GM12878 (cell line): ENCODE measurements at regions not wholly inside any gene's neighbourhood (a gene's known extent, or its start where the extent isn't known, plus 50 kb on each side); places are given as distances from the start of the nearest gene placed in this dataset.

Experiments
- ATAC-seq: fragments of 200-7000 bp; cut with Tn5 transposase; 3 replicates; pipeline ENCODE4 v1.9.1; 2020; ENCODE audit warnings: mild to moderate bottlenecking, moderate library complexity
- BruUV-seq: library from RNA; stranded (reverse); fragments of 400-500 nt; replicated peaks from 2 replicates; lab custom pipeline; 2021; lab: Mats Ljungman, UMichigan
- CTCF ChIA-PET: fragments of 300-600 bp; sonication (Branson Sonifier 250); formaldehyde crosslinking; extraction: SDS; loops from one replicate; lab custom pipeline; 2021; ENCODE audit warnings: inconsistent platforms; lab: Yijun Ruan, JAX
- POLR2A ChIA-PET: fragments of 350-600 bp; formaldehyde crosslinking; extraction: SDS; loops from one replicate; lab custom pipeline; 2021; ENCODE audit warnings: inconsistent platforms; lab: Charles Lee
- RAD21 ChIA-PET: fragments of 300-600 bp; sonication (Branson Sonifier 250); formaldehyde crosslinking; loops from one replicate; lab custom pipeline; 2023; ENCODE audit warnings: antibody characterized with exemption; ENCODE audit not compliant: unreplicated experiment; lab: Charles Lee
- SMC1A ChIA-PET: fragments of 300-600 bp; sonication (Branson Sonifier 250); formaldehyde crosslinking; loops from one replicate; lab custom pipeline; 2023; ENCODE audit not compliant: unreplicated experiment, uncharacterized antibody; lab: Charles Lee
- DNase-seq: peaks from one replicate; pipeline ENCODE4 v3.0.0-alpha.2; 2011; ENCODE audit warnings: low read depth, low spot score
- FAIRE-seq: peaks from 3 replicates; lab custom pipeline; 2011; peaks lifted over from hg19 to GRCh38; lab: Jason Lieb, UNC
- H2AFZ ChIP-seq: 2 replicates; pipeline ENCODE4 v1.6.0; 2011; ENCODE audit warnings: low read depth, low read length, control low read depth; ENCODE audit not compliant: control insufficient read depth
- H3K27ac ChIP-seq: 2 replicates; pipeline ENCODE4 v1.5.1; 2011; ENCODE audit warnings: control low read depth; ENCODE audit not compliant: control insufficient read depth, insufficient read depth
- H3K27me3 ChIP-seq, 2 experiments: replicated peaks in 1 of 2; 2 replicates each; pipeline versions ENCODE4 v1.6.0 to v1.6.1; 2011; ENCODE audit warnings: low read length in 1 of 2; ENCODE audit not compliant: control insufficient read depth in 2 of 2, insufficient read depth in 2 of 2
- H3K36me3 ChIP-seq, 2 experiments: 2 replicates each; pipeline ENCODE4 v1.5.1; 2011; ENCODE audit warnings: low read length in 1 of 2; ENCODE audit not compliant: control insufficient read depth in 2 of 2, insufficient read depth in 2 of 2
- H3K4me1 ChIP-seq: 2 replicates; pipeline ENCODE4 v1.6.1; 2011; ENCODE audit warnings: mild to moderate bottlenecking, low read length, moderate library complexity, mixed read lengths; ENCODE audit not compliant: control insufficient read depth, insufficient read depth
- H3K4me2 ChIP-seq: 2 replicates; pipeline ENCODE4 v1.6.0; 2011; ENCODE audit warnings: control low read depth; ENCODE audit not compliant: control insufficient read depth, insufficient read depth
- H3K4me3 ChIP-seq: fragments of 200-600 bp; sonication (generic); 2 replicates; pipeline ENCODE4 v1.5.1; 2016
- H3K79me2 ChIP-seq: 2 replicates; pipeline ENCODE4 v1.6.0; 2011; ENCODE audit warnings: low read length; ENCODE audit not compliant: control insufficient read depth, insufficient read depth
- H3K9ac ChIP-seq: 2 replicates; pipeline ENCODE4 v1.8.0; 2011; ENCODE audit warnings: low read length, control low read depth, mixed read lengths; ENCODE audit not compliant: control insufficient read depth, insufficient read depth
- H3K9me3 ChIP-seq: replicated peaks from 3 replicates; pipeline ENCODE4 v1.5.1; 2011; ENCODE audit warnings: mild to moderate bottlenecking, low read length; ENCODE audit not compliant: control insufficient read depth, insufficient read depth
- H4K20me1 ChIP-seq: 2 replicates; pipeline ENCODE4 v1.6.0; 2011; ENCODE audit not compliant: control insufficient read depth, insufficient read depth
- BACH1 ChIP-seq: fragments of 450-650 bp; IDR thresholded peaks from 2 replicates; pipeline ENCODE4 v1.6.1; 2017; ENCODE audit warnings: mild to moderate bottlenecking, borderline replicate concordance
- BCL11A ChIP-seq: IDR thresholded peaks from 2 replicates; pipeline ENCODE4 v1.6.1; 2011; ENCODE audit warnings: low read depth, low read length
- CBX3 ChIP-seq: fragments of 200-600 bp; sonication (generic); IDR thresholded peaks from 2 replicates; pipeline ENCODE4 v1.6.1; 2016; ENCODE audit warnings: low read depth, borderline replicate concordance
- IKZF1 ChIP-seq: fragments of 450-650 bp; conservative IDR thresholded peaks from 2 replicates; pipeline ENCODE4 v1.6.1; 2017; ENCODE audit warnings: antibody characterized with exemption, mild to moderate bottlenecking
- IKZF2 ChIP-seq, 2 experiments: fragments of 450-650 bp; IDR thresholded peaks; 2 replicates each; pipeline ENCODE4 v1.6.1; 2017; ENCODE audit warnings: mild to moderate bottlenecking in 2 of 2, moderate library complexity in 2 of 2
- MTA2 ChIP-seq: fragments of 450-650 bp; IDR thresholded peaks from 2 replicates; pipeline ENCODE4 v1.6.1; 2016; ENCODE audit warnings: low read depth, mild to moderate bottlenecking, moderate library complexity
- TAF1 ChIP-seq: IDR thresholded peaks from 2 replicates; pipeline ENCODE4 v1.6.1; 2011; ENCODE audit warnings: mild to moderate bottlenecking, low read depth, low read length, borderline replicate concordance
- WGBS: methylation state at CpG from one replicate; pipeline ENCODE4 v1.1.6; 2016; ENCODE audit warnings: low lambda C conversion rate; ENCODE audit not compliant: insufficient replicate concordance, insufficient coverage; ENCODE audit errors: missing lambda C conversion rate; 5-methylcytosine and 5-hydroxymethylcytosine counted together
- in situ Hi-C: fragments of 300-500 bp; cut with MboI; formaldehyde crosslinking; loops from 9 replicates; pipeline ENCODE4 v1.14.3; 2018; ENCODE audit warnings: mixed read lengths
- intact Hi-C: fragments of 100-400 bp; cut with micrococcal nuclease; formaldehyde crosslinking; loops from one replicate; pipeline ENCODE4 v1.14.2; 2022; ENCODE audit not compliant: unreplicated experiment
- TF ChIP-seq, protein P1 (sequence below): fragments of 450-650 bp; IDR thresholded peaks from 2 replicates; pipeline ENCODE4 v1.6.1; 2017; ENCODE audit warnings: low read depth, mild to moderate bottlenecking, moderate library complexity
- TF ChIP-seq, protein P2 (sequence below): IDR thresholded peaks from 2 replicates; pipeline ENCODE4 v1.6.1; 2012; ENCODE audit warnings: mild to moderate bottlenecking, low read depth, low read length

DNA sequence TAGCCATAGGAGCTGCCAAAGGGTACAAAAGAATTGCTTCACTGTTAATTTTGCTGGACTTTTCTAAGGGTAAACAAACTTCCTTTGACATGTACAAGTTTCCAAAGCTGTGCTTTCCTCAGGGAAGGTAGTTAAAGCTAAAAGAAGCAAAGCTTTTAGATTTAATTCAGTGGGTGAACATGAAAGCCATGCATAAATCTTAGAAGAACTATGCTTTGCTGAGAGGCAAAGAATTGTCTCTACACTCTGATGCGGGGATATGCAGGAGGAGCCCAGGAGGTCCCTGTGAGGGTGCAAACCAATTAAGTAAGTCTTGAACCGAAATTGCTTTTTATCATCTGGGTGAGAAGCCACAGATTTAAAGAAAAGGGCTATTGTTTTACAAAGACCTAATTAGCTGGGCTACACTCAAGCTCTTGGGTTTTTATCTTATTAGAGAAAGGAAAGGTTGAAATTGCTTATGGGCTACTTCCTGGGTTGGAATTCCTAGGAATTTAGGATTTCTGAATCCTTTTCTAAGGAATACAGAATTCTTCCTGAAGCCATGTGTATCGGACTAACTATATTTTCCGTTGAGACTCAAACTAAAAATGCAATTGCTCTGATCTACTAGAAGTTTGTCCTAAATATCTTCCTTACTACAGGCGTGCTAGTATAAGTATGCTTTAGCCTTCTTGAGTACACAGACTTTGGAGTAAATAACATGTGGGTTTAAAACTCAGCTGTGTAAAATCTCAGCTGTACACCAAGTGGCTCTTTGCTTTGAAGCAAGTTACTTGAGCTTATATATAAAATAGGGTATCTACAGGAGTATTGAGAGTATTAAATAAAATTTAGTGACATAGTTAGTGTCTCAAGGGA, 188.4 kb upstream of the ANK2 start:
- H3K27ac ChIP-seq, result no peak overlapping the region
- SMC1A ChIA-PET, result interaction anchor here (1.0 to 4.4 kb wide), 11 partner anchors 13 to 91 kb away, joined by 3 to 40 read pairs (median 6); no protein-coding TSS in a partner anchor
- in situ Hi-C loops, result no loop called here
- H3K4me1 ChIP-seq, result no peaks in the 10 kb centered on the region
- H3K36me3 ChIP-seq, result no peaks in the 10 kb centered on the region
- H3K4me2 ChIP-seq, result no peak overlapping the region
- H3K9ac ChIP-seq, result no peak overlapping the region
- no peak overlapping the region for H2AFZ ChIP-seq
- POLR2A ChIA-PET, result interaction anchor here (1.4 to 2.3 kb wide), 3 partner anchors 16 to 28 kb away, joined by 3 to 10 read pairs (median 8); no protein-coding TSS in a partner anchor
- CTCF ChIA-PET, result interaction anchor here (0.6 to 4.4 kb wide), 7 partner anchors 13 to 91 kb away, joined by 3 to 37 read pairs (median 4); no protein-coding TSS in a partner anchor
- intact Hi-C loops, result no loop called here
- no peaks in the 10 kb centered on the region for H4K20me1 ChIP-seq
- DNase-seq (peak; percentile 7), ATAC-seq (peak; percentile 73), FAIRE-seq (no peak)
- TF ChIP-seq, protein P1, sequence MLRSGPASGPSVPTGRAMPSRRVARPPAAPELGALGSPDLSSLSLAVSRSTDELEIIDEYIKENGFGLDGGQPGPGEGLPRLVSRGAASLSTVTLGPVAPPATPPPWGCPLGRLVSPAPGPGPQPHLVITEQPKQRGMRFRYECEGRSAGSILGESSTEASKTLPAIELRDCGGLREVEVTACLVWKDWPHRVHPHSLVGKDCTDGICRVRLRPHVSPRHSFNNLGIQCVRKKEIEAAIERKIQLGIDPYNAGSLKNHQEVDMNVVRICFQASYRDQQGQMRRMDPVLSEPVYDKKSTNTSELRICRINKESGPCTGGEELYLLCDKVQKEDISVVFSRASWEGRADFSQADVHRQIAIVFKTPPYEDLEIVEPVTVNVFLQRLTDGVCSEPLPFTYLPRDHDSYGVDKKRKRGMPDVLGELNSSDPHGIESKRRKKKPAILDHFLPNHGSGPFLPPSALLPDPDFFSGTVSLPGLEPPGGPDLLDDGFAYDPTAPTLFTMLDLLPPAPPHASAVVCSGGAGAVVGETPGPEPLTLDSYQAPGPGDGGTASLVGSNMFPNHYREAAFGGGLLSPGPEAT, result peak; percentile 74
- TF ChIP-seq TAF1, result no peak
- TF ChIP-seq CBX3, result no peak
- TF ChIP-seq, protein P2, sequence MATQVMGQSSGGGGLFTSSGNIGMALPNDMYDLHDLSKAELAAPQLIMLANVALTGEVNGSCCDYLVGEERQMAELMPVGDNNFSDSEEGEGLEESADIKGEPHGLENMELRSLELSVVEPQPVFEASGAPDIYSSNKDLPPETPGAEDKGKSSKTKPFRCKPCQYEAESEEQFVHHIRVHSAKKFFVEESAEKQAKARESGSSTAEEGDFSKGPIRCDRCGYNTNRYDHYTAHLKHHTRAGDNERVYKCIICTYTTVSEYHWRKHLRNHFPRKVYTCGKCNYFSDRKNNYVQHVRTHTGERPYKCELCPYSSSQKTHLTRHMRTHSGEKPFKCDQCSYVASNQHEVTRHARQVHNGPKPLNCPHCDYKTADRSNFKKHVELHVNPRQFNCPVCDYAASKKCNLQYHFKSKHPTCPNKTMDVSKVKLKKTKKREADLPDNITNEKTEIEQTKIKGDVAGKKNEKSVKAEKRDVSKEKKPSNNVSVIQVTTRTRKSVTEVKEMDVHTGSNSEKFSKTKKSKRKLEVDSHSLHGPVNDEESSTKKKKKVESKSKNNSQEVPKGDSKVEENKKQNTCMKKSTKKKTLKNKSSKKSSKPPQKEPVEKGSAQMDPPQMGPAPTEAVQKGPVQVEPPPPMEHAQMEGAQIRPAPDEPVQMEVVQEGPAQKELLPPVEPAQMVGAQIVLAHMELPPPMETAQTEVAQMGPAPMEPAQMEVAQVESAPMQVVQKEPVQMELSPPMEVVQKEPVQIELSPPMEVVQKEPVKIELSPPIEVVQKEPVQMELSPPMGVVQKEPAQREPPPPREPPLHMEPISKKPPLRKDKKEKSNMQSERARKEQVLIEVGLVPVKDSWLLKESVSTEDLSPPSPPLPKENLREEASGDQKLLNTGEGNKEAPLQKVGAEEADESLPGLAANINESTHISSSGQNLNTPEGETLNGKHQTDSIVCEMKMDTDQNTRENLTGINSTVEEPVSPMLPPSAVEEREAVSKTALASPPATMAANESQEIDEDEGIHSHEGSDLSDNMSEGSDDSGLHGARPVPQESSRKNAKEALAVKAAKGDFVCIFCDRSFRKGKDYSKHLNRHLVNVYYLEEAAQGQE, result no peak
- peak; percentile 48; the same call in 1 of the 2 replicates for TF ChIP-seq BACH1
- peak; percentile 81 for TF ChIP-seq IKZF1
- peak; percentile 61; the same call in 1 of the 2 replicates for TF ChIP-seq BCL11A
- TF ChIP-seq IKZF2 (IDR thresholded peaks at IDR 0.05), result peak; percentile 77 to 79
- peak; percentile 99 for TF ChIP-seq MTA2
- H3K27me3 ChIP-seq, result no peaks in the 10 kb centered on the region
- H3K9me3 ChIP-seq, result no peaks in the 10 kb centered on the region
- WGBS, result 78% methylated on average over 5 of the region's 5 CpGs
- RAD21 ChIA-PET, result interaction anchor here (1.0 to 2.2 kb wide), 4 partner anchors 23 to 43 kb away, joined by 4 to 10 read pairs (median 6); no protein-coding TSS in a partner anchor
- BruUV-seq, result no TSS peak
- no peaks in the 10 kb centered on the region for H3K79me2 ChIP-seq
- no peak overlapping the region for H3K4me3 ChIP-seq
